K562 (cell line): ENCODE measurements at regions not wholly inside any gene's neighbourhood (a gene's known extent, or its start where the extent isn't known, plus 50 kb on each side); places are given as distances from the start of the nearest gene placed in this dataset.

Experiments used
- ATAC-seq: fragments of 200-7000 bp; cut with Tn5 transposase; 3 replicates; pipeline ENCODE4 v1.9.1; 2020; ENCODE audit warnings: moderate library complexity
- BruUV-seq: library from RNA; stranded (reverse); fragments of 400-500 nt; replicated peaks from 2 replicates; lab custom pipeline; 2021; lab: Mats Ljungman, UMichigan
- CTCF ChIA-PET: fragments of 300-600 bp; formaldehyde crosslinking; extraction: SDS; loops from one replicate; lab custom pipeline; 2021; ENCODE audit warnings: low intra/inter-chr PET ratio; lab: Yijun Ruan, JAX
- POLR2A ChIA-PET: fragments of 300-600, 350-650 bp; sonication (Branson Sonifier 250); formaldehyde crosslinking; extraction: SDS; loops from one replicate; lab custom pipeline; 2021; ENCODE audit warnings: antibody characterized with exemption, inconsistent platforms; lab: Yijun Ruan, JAX
- DNase-seq, 4 experiments: peaks; one replicate each; pipeline versions ENCODE4 v3.0.0 to v3.0.0-alpha.2; 2011 to 2018; ENCODE audit warnings: low spot score in 3 of 4, mixed read lengths in 3 of 4; ENCODE audit errors: extremely low read depth in 1 of 4
- FAIRE-seq: peaks from 2 replicates; lab custom pipeline; 2011; peaks lifted over from hg19 to GRCh38; lab: Jason Lieb, UNC
- H2AFZ ChIP-seq: 2 replicates; pipeline ENCODE4 v1.6.0; 2011; ENCODE audit warnings: low read depth, low read length, control low read depth, inconsistent platforms
- H3K27ac ChIP-seq: fragments of 200-600 bp; 3 replicates; pipeline ENCODE4 v1.8.0; 2011; ENCODE audit warnings: low read depth, mild to moderate bottlenecking, control low read depth, inconsistent platforms, low read length, moderate library complexity, mixed read lengths; ENCODE audit errors: extremely low read depth
- H3K27me3 ChIP-seq, 2 experiments: fragments of 300-600 bp in 1 of 2; 2 replicates in 1 of 2; 3 replicates in 1 of 2; pipeline versions ENCODE4 v1.6.0 to v1.8.0; 2011; ENCODE audit warnings: inconsistent platforms in 2 of 2, low read length in 2 of 2, mild to moderate bottlenecking in 1 of 2, mixed read lengths in 1 of 2, moderate library complexity in 1 of 2; ENCODE audit not compliant: control insufficient read depth in 2 of 2, insufficient read depth in 2 of 2
- H3K36me3 ChIP-seq: fragments of 300-600 bp; 3 replicates; pipeline ENCODE4 v1.8.0; 2011; ENCODE audit warnings: mild to moderate bottlenecking, low read length, inconsistent platforms; ENCODE audit not compliant: control insufficient read depth, insufficient read depth
- H3K4me1 ChIP-seq, 2 experiments: fragments of 200-600 bp in 1 of 2; replicated peaks in 1 of 2; 2 replicates in 1 of 2; 3 replicates in 1 of 2; pipeline versions ENCODE4 v1.5.1 to v1.8.0; 2011; ENCODE audit warnings: inconsistent platforms in 2 of 2, low read length in 2 of 2, mild to moderate bottlenecking in 1 of 2, mixed read lengths in 1 of 2, moderate library complexity in 1 of 2; ENCODE audit not compliant: control insufficient read depth in 2 of 2, insufficient read depth in 2 of 2
- H3K4me2 ChIP-seq: 2 replicates; pipeline ENCODE4 v1.6.1; 2011; ENCODE audit warnings: low read length, control low read depth, inconsistent platforms, mixed read lengths; ENCODE audit not compliant: insufficient read depth
- H3K4me3 ChIP-seq: fragments of 200-600 bp; sonication (generic), shearing (Covaris generic); 2 replicates; pipeline ENCODE4 v1.5.1; 2016; ENCODE audit warnings: control low read depth, inconsistent platforms
- H3K79me2 ChIP-seq: fragments of 200-600 bp; 3 replicates; pipeline ENCODE4 v1.8.0; 2011; ENCODE audit warnings: low read length, inconsistent platforms; ENCODE audit not compliant: control insufficient read depth, insufficient read depth
- H3K9ac ChIP-seq, 2 experiments: 2 replicates each; pipeline versions ENCODE4 v1.6.0 to v1.6.1; 2011; ENCODE audit warnings: low read depth in 2 of 2, low read length in 2 of 2, control low read depth in 1 of 2, inconsistent platforms in 1 of 2, mild to moderate bottlenecking in 1 of 2, mixed read lengths in 1 of 2; ENCODE audit not compliant: insufficient read depth in 1 of 2
- H3K9me1 ChIP-seq: one replicate; pipeline ENCODE4 v1.6.0; 2011; ENCODE audit warnings: inconsistent platforms, mild to moderate bottlenecking, low read length, moderate library complexity; ENCODE audit not compliant: control insufficient read depth, insufficient read depth
- H3K9me3 ChIP-seq: replicated peaks from 2 replicates; pipeline ENCODE4 v1.5.1; 2011; ENCODE audit warnings: low read depth, low read length, inconsistent platforms; ENCODE audit not compliant: control insufficient read depth, insufficient read depth
- H4K20me1 ChIP-seq: replicated peaks from 2 replicates; pipeline ENCODE4 v1.6.1; 2011; ENCODE audit warnings: low read length, inconsistent platforms, mixed read lengths; ENCODE audit not compliant: control insufficient read depth, insufficient read depth
- CEBPB ChIP-seq: fragments of 450-650 bp; IDR thresholded peaks from 2 replicates; pipeline ENCODE4 v1.6.1; 2016; ENCODE audit warnings: missing genetic modification characterization, missing compliant biosample characterization
- ZNF507 ChIP-seq: conservative IDR thresholded peaks from 2 replicates; pipeline ENCODE4 v1.6.1; 2017; ENCODE audit warnings: missing genetic modification characterization, missing compliant biosample characterization
- ZNF696 ChIP-seq: fragments of 250-450 bp; sonication (Bioruptor Pico); conservative IDR thresholded peaks from 2 replicates; pipeline ENCODE4 v1.4.0; 2020; ENCODE audit warnings: mild to moderate bottlenecking, moderate library complexity
- WGBS: fragments of 100-300 bp; shearing (Covaris generic); methylation state at CpG from one replicate; pipeline ENCODE4 v1.1.6; 2016; ENCODE audit warnings: low coverage, mixed read lengths; ENCODE audit not compliant: insufficient coverage; ENCODE audit errors: missing lambda C conversion rate; 5-methylcytosine and 5-hydroxymethylcytosine counted together
- in situ Hi-C: fragments of 300-500 bp; cut with MboI; formaldehyde crosslinking; loops from 4 replicates; pipeline ENCODE4 v1.15.0; 2018; ENCODE audit warnings: inconsistent platforms, mixed read lengths
- intact Hi-C: fragments of 100-400 bp; cut with micrococcal nuclease; formaldehyde crosslinking; loops from 2 replicates; pipeline ENCODE4 v1.14.2; 2022
- TF ChIP-seq, protein P1 (sequence below): IDR thresholded peaks from 2 replicates; pipeline ENCODE4 v1.6.1; 2016; ENCODE audit warnings: missing genetic modification characterization, missing compliant biosample characterization

DNA sequence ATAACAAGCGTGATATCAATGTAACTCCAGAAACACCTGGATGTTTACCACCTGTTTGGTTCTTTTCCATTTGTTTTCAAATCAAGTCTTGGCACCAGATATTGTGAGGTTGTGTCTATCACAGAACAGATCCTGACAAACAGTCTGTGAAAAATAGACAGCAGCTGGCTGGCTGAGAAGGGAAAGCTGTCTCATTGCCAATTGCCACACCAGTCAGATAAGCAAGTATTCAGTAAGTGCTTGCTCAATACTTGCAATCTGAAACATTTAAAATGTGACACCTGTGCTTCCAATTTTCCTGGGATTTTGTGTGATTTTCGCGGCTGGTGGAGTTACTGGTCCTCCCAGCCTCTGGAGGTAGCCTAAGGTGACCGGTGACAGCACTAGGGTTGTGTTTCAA lies 147.9 kb upstream of the MYO3A start:
- Histone ChIP-seq H3K27me3 (no peaks in the 10 kb centered on the region; a peak in 2 of 5 replicates), H3K4me3 (no peak overlapping the region), H3K4me2 (no peak overlapping the region), H4K20me1 (no peaks in the 10 kb centered on the region), H3K9ac (no peak overlapping the region), H3K27ac (no peak overlapping the region), H3K79me2 (no peaks in the 10 kb centered on the region), H3K4me1 (no peaks in the 10 kb centered on the region), H3K36me3 (no peaks in the 10 kb centered on the region), H3K9me1 (no peaks in the 10 kb centered on the region), H2AFZ (no peak overlapping the region), H3K9me3 (no peaks in the 10 kb centered on the region)
- TF ChIP-seq ZNF507 (tag): no peak
- TF ChIP-seq CEBPB: peak; percentile 34; the same call in 1 of the 2 replicates
- FAIRE-seq (no peak), ATAC-seq (no peak), DNase-seq (no peak)
- no TSS peak for BruUV-seq
- intact Hi-C loops (loop anchor here (1.0 kb wide), 1 partner anchor 21 kb away; no protein-coding TSS in a partner anchor), in situ Hi-C loops (no loop called here)
- WGBS: 2% methylated on average over 4 of the region's 4 CpGs
- ChIA-PET POLR2A (no interaction called here), CTCF (no interaction called here)

DNA sequence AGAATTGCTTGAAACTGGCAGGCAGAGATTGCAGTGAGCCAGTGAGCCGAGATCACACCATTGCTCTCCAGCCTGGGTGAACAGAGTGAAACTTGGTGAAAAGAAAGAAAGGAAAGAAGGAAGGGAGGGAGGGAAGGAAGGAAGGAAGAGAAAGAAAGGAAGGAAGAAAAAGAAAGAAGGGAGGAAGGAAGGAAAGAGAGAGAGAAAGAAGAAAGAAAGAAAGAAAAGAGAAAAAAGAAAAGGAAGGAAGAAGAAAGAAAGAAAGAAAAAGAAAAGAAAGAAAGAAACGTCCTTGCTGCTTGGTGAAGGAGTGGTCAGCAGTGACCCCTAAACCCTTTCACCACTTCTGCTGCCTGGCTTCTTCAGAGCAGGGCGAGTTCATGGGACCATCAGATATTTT lies 147.1 kb upstream of the MYO3A start:
- H3K4me2 ChIP-seq: no peak overlapping the region
- no peaks in the 10 kb centered on the region for H3K36me3 ChIP-seq
- H3K79me2 ChIP-seq: no peaks in the 10 kb centered on the region
- BruUV-seq: no TSS peak
- no peak overlapping the region for H3K9ac ChIP-seq
- no peaks in the 10 kb centered on the region for H4K20me1 ChIP-seq
- WGBS: 0% methylated on average over 2 of the region's 3 CpGs
- ATAC-seq: no peak
- no peaks in the 10 kb centered on the region for H3K9me3 ChIP-seq
- ChIA-PET CTCF (no interaction called here), POLR2A (no interaction called here)
- H2AFZ ChIP-seq: no peak overlapping the region
- H3K9me1 ChIP-seq: no peaks in the 10 kb centered on the region
- intact Hi-C loops: loop anchor here (1.0 kb wide), 1 partner anchor 22 kb away; no protein-coding TSS in a partner anchor
- H3K4me1 ChIP-seq: no peaks in the 10 kb centered on the region
- no peaks in the 10 kb centered on the region; a peak in 2 of 5 replicates for H3K27me3 ChIP-seq
- no peak overlapping the region for H3K4me3 ChIP-seq
- TF ChIP-seq ZNF696 (CRISPR knock-in tag): no peak
- TF ChIP-seq, protein P1, sequence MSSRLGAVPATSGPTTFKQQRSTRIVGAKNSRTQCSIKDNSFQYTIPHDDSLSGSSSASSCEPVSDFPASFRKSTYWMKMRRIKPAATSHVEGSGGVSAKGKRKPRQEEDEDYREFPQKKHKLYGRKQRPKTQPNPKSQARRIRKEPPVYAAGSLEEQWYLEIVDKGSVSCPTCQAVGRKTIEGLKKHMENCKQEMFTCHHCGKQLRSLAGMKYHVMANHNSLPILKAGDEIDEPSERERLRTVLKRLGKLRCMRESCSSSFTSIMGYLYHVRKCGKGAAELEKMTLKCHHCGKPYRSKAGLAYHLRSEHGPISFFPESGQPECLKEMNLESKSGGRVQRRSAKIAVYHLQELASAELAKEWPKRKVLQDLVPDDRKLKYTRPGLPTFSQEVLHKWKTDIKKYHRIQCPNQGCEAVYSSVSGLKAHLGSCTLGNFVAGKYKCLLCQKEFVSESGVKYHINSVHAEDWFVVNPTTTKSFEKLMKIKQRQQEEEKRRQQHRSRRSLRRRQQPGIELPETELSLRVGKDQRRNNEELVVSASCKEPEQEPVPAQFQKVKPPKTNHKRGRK (tag): peak; percentile 79
- no peak overlapping the region for H3K27ac ChIP-seq
- FAIRE-seq: no peak
- no peak for DNase-seq
- in situ Hi-C loops: no loop called here
